HEK293T (cell line): ENCODE measurements at regions not wholly inside any gene's neighbourhood (a gene's known extent, or its start where the extent isn't known, plus 50 kb on each side); places are given as distances from the start of the nearest gene placed in this dataset.

Experiments used
- FOXM1 ChIP-seq: fragments of 450-650 bp; IDR thresholded peaks from 2 replicates; pipeline ENCODE4 v1.6.1; 2017; ENCODE audit warnings: mild to moderate bottlenecking, borderline replicate concordance
- TARDBP ChIP-seq: fragments of 450-650 bp; IDR thresholded peaks from 2 replicates; pipeline ENCODE4 v1.6.1; 2016

DNA sequence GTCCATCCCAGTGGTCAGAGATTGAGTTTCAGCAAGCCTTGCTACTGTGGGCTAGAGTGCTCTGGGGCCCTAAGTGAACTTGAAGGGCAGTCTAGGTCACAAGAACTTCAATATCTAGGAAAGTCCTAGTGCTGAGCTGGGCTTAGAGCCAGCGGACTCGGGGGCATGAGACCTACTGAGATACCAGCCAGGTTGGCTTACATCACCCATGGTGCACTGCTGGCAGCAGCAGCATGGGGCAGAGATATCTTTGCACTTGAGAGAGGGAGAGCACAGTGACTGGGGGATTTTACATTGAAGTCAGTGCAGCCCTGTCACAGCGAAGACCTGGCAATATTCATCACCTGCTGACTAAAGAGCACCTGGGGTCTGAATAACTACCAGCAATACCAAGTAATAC is 158.3 kb upstream of the PRKD1 start:
- TF ChIP-seq FOXM1 (no peak), TARDBP (no peak)
